ENCODE measurements at regions not wholly inside any gene's neighbourhood (a gene's known extent, or its start where the extent isn't known, plus 50 kb on each side); places are given as distances from the start of the nearest gene placed in this dataset.

GRCh38 chr2:34365512-34365911 lies 766.4 kb upstream of the FAM98A start:
- Histone ChIP-seq H3K36me3 (ENCODE audit: control insufficient read depth, insufficient read depth, low read length) (no peaks in the 10 kb centered on the region), H3K4me3 (replicated peaks; ENCODE audit: low read depth, low read length) (no peak overlapping the region), H3K27me3 (replicated peaks; ENCODE audit: control insufficient read depth, insufficient read depth, low read length) (no peaks in the 10 kb centered on the region)
- no peak for DNase-seq (ENCODE audit: extremely low read depth, insufficient read length)
- TF ChIP-seq CTCF (IDR thresholded peaks at IDR 0.05; ENCODE audit: insufficient read depth, low read length, poor library complexity, severe bottlenecking), result no peak

- TF ChIP-seq CTCF (IDR thresholded peaks at IDR 0.05; ENCODE audit: insufficient read depth, low read length, poor library complexity, severe bottlenecking), result no peak
- no peaks in the 10 kb centered on the region for H3K36me3 ChIP-seq (ENCODE audit: control insufficient read depth, insufficient read depth, low read length)
- no peak for DNase-seq (ENCODE audit: extremely low read depth, insufficient read length)
- H3K27me3 ChIP-seq (replicated peaks; ENCODE audit: control insufficient read depth, insufficient read depth, low read length), result no peaks in the 10 kb centered on the region
- no peak overlapping the region for H3K4me3 ChIP-seq (replicated peaks; ENCODE audit: low read depth, low read length)
Measured at GRCh38 chr2:34353509-34354113, 754.5 kb upstream of the FAM98A start.

GRCh38 chr2:34349527-34349926 lies 750.4 kb upstream of the FAM98A start:
- DNase-seq (ENCODE audit: extremely low read depth, insufficient read length), result no peak
- Histone ChIP-seq H3K27me3 (replicated peaks; ENCODE audit: control insufficient read depth, insufficient read depth, low read length) (no peaks in the 10 kb centered on the region), H3K36me3 (ENCODE audit: control insufficient read depth, insufficient read depth, low read length) (no peaks in the 10 kb centered on the region), H3K4me3 (replicated peaks; ENCODE audit: low read depth, low read length) (no peak overlapping the region)
- TF ChIP-seq CTCF (IDR thresholded peaks at IDR 0.05; ENCODE audit: insufficient read depth, low read length, poor library complexity, severe bottlenecking), result no peak

- DNase-seq (ENCODE audit: extremely low read depth, insufficient read length), result no peak
- no peak for TF ChIP-seq CTCF (IDR thresholded peaks at IDR 0.05; ENCODE audit: insufficient read depth, low read length, poor library complexity, severe bottlenecking)
- Histone ChIP-seq H3K36me3 (ENCODE audit: control insufficient read depth, insufficient read depth, low read length) (no peaks in the 10 kb centered on the region), H3K4me3 (replicated peaks; ENCODE audit: low read depth, low read length) (no peak overlapping the region), H3K27me3 (replicated peaks; ENCODE audit: control insufficient read depth, insufficient read depth, low read length) (no peaks in the 10 kb centered on the region)
Measured at GRCh38 chr2:34345030-34345429, 745.9 kb upstream of the FAM98A start.

- no peak for DNase-seq (ENCODE audit: extremely low read depth, insufficient read length)
- TF ChIP-seq CTCF (IDR thresholded peaks at IDR 0.05; ENCODE audit: insufficient read depth, low read length, poor library complexity, severe bottlenecking), result no peak
- Histone ChIP-seq H3K27me3 (replicated peaks; ENCODE audit: control insufficient read depth, insufficient read depth, low read length) (no peaks in the 10 kb centered on the region), H3K4me3 (replicated peaks; ENCODE audit: low read depth, low read length) (no peak overlapping the region), H3K36me3 (ENCODE audit: control insufficient read depth, insufficient read depth, low read length) (no peaks in the 10 kb centered on the region)
Measured at GRCh38 chr2:34340307-34340706, 741.2 kb upstream of the FAM98A start.

- no peak for DNase-seq (ENCODE audit: extremely low read depth, insufficient read length)
- no peak overlapping the region for H3K4me3 ChIP-seq (replicated peaks; ENCODE audit: low read depth, low read length)
- H3K27me3 ChIP-seq (replicated peaks; ENCODE audit: control insufficient read depth, insufficient read depth, low read length), result no peaks in the 10 kb centered on the region
- no peaks in the 10 kb centered on the region for H3K36me3 ChIP-seq (ENCODE audit: control insufficient read depth, insufficient read depth, low read length)
- no peak for TF ChIP-seq CTCF (IDR thresholded peaks at IDR 0.05; ENCODE audit: insufficient read depth, low read length, poor library complexity, severe bottlenecking)
Measured at GRCh38 chr2:34337735-34338134, 738.6 kb upstream of the FAM98A start.

Data from GM06990 (cell line).